GM12892 (cell line): ENCODE measurements at regions not wholly inside any gene's neighbourhood (a gene's known extent, or its start where the extent isn't known, plus 50 kb on each side); places are given as distances from the start of the nearest gene placed in this dataset.

ENCODE experiments used
- POLR2AphosphoS5 ChIP-seq: IDR thresholded peaks from 2 replicates; pipeline ENCODE4 v1.6.1; 2011; ENCODE audit warnings: low read depth, low read length, control low read depth
- TAF1 ChIP-seq: IDR thresholded peaks from 2 replicates; pipeline ENCODE4 v1.6.1; 2011; ENCODE audit warnings: low read depth, mild to moderate bottlenecking, control low read depth, low read length, borderline replicate concordance

GRCh38 chr2:2754940-2755339 lies 423.9 kb upstream of the MYT1L start:
- no peak for TF ChIP-seq POLR2AphosphoS5
- TF ChIP-seq TAF1 = no peak
